ENCODE measurements at regions not wholly inside any gene's neighbourhood (a gene's known extent, or its start where the extent isn't known, plus 50 kb on each side); places are given as distances from the start of the nearest gene placed in this dataset.

GRCh38 chr3:68242606-68243005 is 588.2 kb upstream of the SUCLG2 start:
- no CpG with 5 or more reads among the region's 1 CpG for WGBS, 2 experiments (ENCODE audit: insufficient coverage in 2 of 2)
- no peak overlapping the region for H3K27ac ChIP-seq (ENCODE audit: low read depth, low read length, severe bottlenecking)
- H3K9me3 ChIP-seq (ENCODE audit: control insufficient read depth, low read length) = no peaks in the 10 kb centered on the region
- no peaks in the 10 kb centered on the region for H3K36me3 ChIP-seq (ENCODE audit: control insufficient read depth, insufficient read depth, low read length)
- no peaks in the 10 kb centered on the region for H3K4me1 ChIP-seq (ENCODE audit: control insufficient read depth, insufficient read depth, low read length, poor library complexity, severe bottlenecking)
- no peak overlapping the region for H3K4me3 ChIP-seq (ENCODE audit: extremely low read depth, insufficient read depth, low read length, poor library complexity, severe bottlenecking)

- WGBS, 2 experiments (ENCODE audit: insufficient coverage in 2 of 2) = no CpG with 5 or more reads among the region's 1 CpG
- Histone ChIP-seq H3K36me3 (ENCODE audit: control insufficient read depth, insufficient read depth, low read length) (no peaks in the 10 kb centered on the region), H3K27ac (ENCODE audit: low read depth, low read length, severe bottlenecking) (no peak overlapping the region), H3K4me3 (ENCODE audit: extremely low read depth, insufficient read depth, low read length, poor library complexity, severe bottlenecking) (no peak overlapping the region), H3K9me3 (ENCODE audit: control insufficient read depth, low read length) (no peaks in the 10 kb centered on the region), H3K4me1 (ENCODE audit: control insufficient read depth, insufficient read depth, low read length, poor library complexity, severe bottlenecking) (no peaks in the 10 kb centered on the region)
Observed at GRCh38 chr3:68239542-68239941, 585.1 kb upstream of the SUCLG2 start.

- H3K9me3 ChIP-seq (ENCODE audit: control insufficient read depth, low read length) = no peaks in the 10 kb centered on the region
- no peak overlapping the region for H3K4me3 ChIP-seq (ENCODE audit: extremely low read depth, insufficient read depth, low read length, poor library complexity, severe bottlenecking)
- no peaks in the 10 kb centered on the region for H3K36me3 ChIP-seq (ENCODE audit: control insufficient read depth, insufficient read depth, low read length)
- 80 to 91% methylated on average over 3 of the region's 8 CpGs for WGBS, 2 experiments (ENCODE audit: insufficient coverage in 2 of 2)
- H3K27ac ChIP-seq (ENCODE audit: low read depth, low read length, severe bottlenecking) = no peak overlapping the region
- H3K4me1 ChIP-seq (ENCODE audit: control insufficient read depth, insufficient read depth, low read length, poor library complexity, severe bottlenecking) = no peaks in the 10 kb centered on the region
Observed at GRCh38 chr3:68234076-68234780, 579.8 kb upstream of the SUCLG2 start.

- no CpG with 5 or more reads among the region's 1 CpG for WGBS, 2 experiments (ENCODE audit: insufficient coverage in 2 of 2)
- Histone ChIP-seq H3K9me3 (ENCODE audit: control insufficient read depth, low read length) (no peaks in the 10 kb centered on the region), H3K36me3 (ENCODE audit: control insufficient read depth, insufficient read depth, low read length) (no peaks in the 10 kb centered on the region), H3K4me1 (ENCODE audit: control insufficient read depth, insufficient read depth, low read length, poor library complexity, severe bottlenecking) (no peaks in the 10 kb centered on the region), H3K4me3 (ENCODE audit: extremely low read depth, insufficient read depth, low read length, poor library complexity, severe bottlenecking) (no peak overlapping the region), H3K27ac (ENCODE audit: low read depth, low read length, severe bottlenecking) (no peak overlapping the region)
Observed at GRCh38 chr3:68228856-68229255, 574.4 kb upstream of the SUCLG2 start.

GRCh38 chr3:68220832-68221231 is 566.4 kb upstream of the SUCLG2 start:
- WGBS, 2 experiments (ENCODE audit: insufficient coverage in 2 of 2) = 72 to 90% methylated on average over 2 of the region's 2 CpGs
- Histone ChIP-seq H3K36me3 (ENCODE audit: control insufficient read depth, insufficient read depth, low read length) (no peaks in the 10 kb centered on the region), H3K27ac (ENCODE audit: low read depth, low read length, severe bottlenecking) (no peak overlapping the region), H3K4me3 (ENCODE audit: extremely low read depth, insufficient read depth, low read length, poor library complexity, severe bottlenecking) (no peak overlapping the region), H3K4me1 (ENCODE audit: control insufficient read depth, insufficient read depth, low read length, poor library complexity, severe bottlenecking) (no peaks in the 10 kb centered on the region), H3K9me3 (ENCODE audit: control insufficient read depth, low read length) (no peaks in the 10 kb centered on the region)

GRCh38 chr3:68211637-68212036 is 557.2 kb upstream of the SUCLG2 start:
- Histone ChIP-seq H3K9me3 (ENCODE audit: control insufficient read depth, low read length) (no peaks in the 10 kb centered on the region), H3K36me3 (ENCODE audit: control insufficient read depth, insufficient read depth, low read length) (no peaks in the 10 kb centered on the region), H3K4me1 (ENCODE audit: control insufficient read depth, insufficient read depth, low read length, poor library complexity, severe bottlenecking) (no peaks in the 10 kb centered on the region), H3K27ac (ENCODE audit: low read depth, low read length, severe bottlenecking) (no peak overlapping the region), H3K4me3 (ENCODE audit: extremely low read depth, insufficient read depth, low read length, poor library complexity, severe bottlenecking) (no peak overlapping the region)
- no CpG with 5 or more reads among the region's 1 CpG for WGBS, 2 experiments (ENCODE audit: insufficient coverage in 2 of 2)

- no peak overlapping the region for H3K4me3 ChIP-seq (ENCODE audit: extremely low read depth, insufficient read depth, low read length, poor library complexity, severe bottlenecking)
- H3K27ac ChIP-seq (ENCODE audit: low read depth, low read length, severe bottlenecking) = no peak overlapping the region
- no peaks in the 10 kb centered on the region for H3K9me3 ChIP-seq (ENCODE audit: control insufficient read depth, low read length)
Observed at GRCh38 chr3:68210635-68211034, 556.2 kb upstream of the SUCLG2 start.

GRCh38 chr3:68207327-68207726 is 552.9 kb upstream of the SUCLG2 start:
- H3K4me3 ChIP-seq (ENCODE audit: extremely low read depth, insufficient read depth, low read length, poor library complexity, severe bottlenecking) = no peak overlapping the region
- no peak overlapping the region for H3K27ac ChIP-seq (ENCODE audit: low read depth, low read length, severe bottlenecking)
- no peaks in the 10 kb centered on the region for H3K4me1 ChIP-seq (ENCODE audit: control insufficient read depth, insufficient read depth, low read length, poor library complexity, severe bottlenecking)
- WGBS, 2 experiments (ENCODE audit: insufficient coverage in 2 of 2) = no CpG with 5 or more reads among the region's 2 CpGs
- no peaks in the 10 kb centered on the region for H3K9me3 ChIP-seq (ENCODE audit: control insufficient read depth, low read length)
- H3K36me3 ChIP-seq (ENCODE audit: control insufficient read depth, insufficient read depth, low read length) = no peaks in the 10 kb centered on the region

More at GRCh38 chr3:68210635-68211034, 556.2 kb upstream of the SUCLG2 start:
- Histone ChIP-seq H3K36me3 (ENCODE audit: control insufficient read depth, insufficient read depth, low read length) (no peaks in the 10 kb centered on the region), H3K4me1 (ENCODE audit: control insufficient read depth, insufficient read depth, low read length, poor library complexity, severe bottlenecking) (no peaks in the 10 kb centered on the region)

GRCh38 chr3:68206524-68207117 is 552.2 kb upstream of the SUCLG2 start:
- Histone ChIP-seq H3K27ac (ENCODE audit: low read depth, low read length, severe bottlenecking) (no peak overlapping the region), H3K9me3 (ENCODE audit: control insufficient read depth, low read length) (no peaks in the 10 kb centered on the region), H3K4me1 (ENCODE audit: control insufficient read depth, insufficient read depth, low read length, poor library complexity, severe bottlenecking) (no peaks in the 10 kb centered on the region), H3K36me3 (ENCODE audit: control insufficient read depth, insufficient read depth, low read length) (no peaks in the 10 kb centered on the region), H3K4me3 (ENCODE audit: extremely low read depth, insufficient read depth, low read length, poor library complexity, severe bottlenecking) (no peak overlapping the region)
- 84 to 86% methylated on average over 1 to 3 of the region's 3 CpGs for WGBS, 2 experiments (ENCODE audit: insufficient coverage in 2 of 2)

- WGBS, 2 experiments (ENCODE audit: insufficient coverage in 2 of 2) = 100% methylated on average over 1 of the region's 1 CpG
- no peaks in the 10 kb centered on the region for H3K4me1 ChIP-seq (ENCODE audit: control insufficient read depth, insufficient read depth, low read length, poor library complexity, severe bottlenecking)
- H3K27ac ChIP-seq (ENCODE audit: low read depth, low read length, severe bottlenecking) = no peak overlapping the region
- H3K36me3 ChIP-seq (ENCODE audit: control insufficient read depth, insufficient read depth, low read length) = no peaks in the 10 kb centered on the region
- no peak overlapping the region for H3K4me3 ChIP-seq (ENCODE audit: extremely low read depth, insufficient read depth, low read length, poor library complexity, severe bottlenecking)
- no peaks in the 10 kb centered on the region for H3K9me3 ChIP-seq (ENCODE audit: control insufficient read depth, low read length)
Observed at GRCh38 chr3:68186733-68187132, 532.3 kb upstream of the SUCLG2 start.

- no peaks in the 10 kb centered on the region for H3K36me3 ChIP-seq (ENCODE audit: control insufficient read depth, insufficient read depth, low read length)
- peaks cover 14% of the 10 kb centered on the region for H3K9me3 ChIP-seq (ENCODE audit: control insufficient read depth, low read length)
- no peak overlapping the region for H3K27ac ChIP-seq (ENCODE audit: low read depth, low read length, severe bottlenecking)
- H3K4me1 ChIP-seq (ENCODE audit: control insufficient read depth, insufficient read depth, low read length, poor library complexity, severe bottlenecking) = no peaks in the 10 kb centered on the region
- no peak overlapping the region for H3K4me3 ChIP-seq (ENCODE audit: extremely low read depth, insufficient read depth, low read length, poor library complexity, severe bottlenecking)
- 80% methylated on average over 1 of the region's 1 CpG; no CpG with 5 or more reads in 1 of the 2 experiments for WGBS, 2 experiments (ENCODE audit: insufficient coverage in 2 of 2)
Observed at GRCh38 chr3:68176600-68176999, 522.2 kb upstream of the SUCLG2 start.
